ENCODE measurements at regions not wholly inside any gene's neighbourhood (a gene's known extent, or its start where the extent isn't known, plus 50 kb on each side); places are given as distances from the start of the nearest gene placed in this dataset.

- TF ChIP-seq YY1 (tag by site-specific recombination; IDR thresholded peaks at IDR 0.05) (no peak), BCL6B (tag by site-specific recombination; IDR thresholded peaks at IDR 0.05) (no peak), CTCF (tag by site-specific recombination; IDR thresholded peaks at IDR 0.05) (no peak), ZBTB17 (tag by site-specific recombination; IDR thresholded peaks at IDR 0.05) (no peak), PBX3 (CRISPR knock-in tag; IDR thresholded peaks at IDR 0.05) (no peak), ZNF398 (tag by site-specific recombination; IDR thresholded peaks at IDR 0.05) (no peak), ZNF394 (tag by site-specific recombination; IDR thresholded peaks at IDR 0.05; ENCODE audit: borderline replicate concordance) (no peak), ZNF274 (IDR thresholded peaks at IDR 0.05; ENCODE audit: low read length) (no peak), ZNF274 (tag by site-specific recombination; IDR thresholded peaks at IDR 0.05; ENCODE audit: borderline replicate concordance) (no peak), ZNF184 (tag by site-specific recombination; IDR thresholded peaks at IDR 0.05) (no peak), GLI4 (tag by site-specific recombination; IDR thresholded peaks at IDR 0.05) (no peak), ZNF776 (tag by site-specific recombination; IDR thresholded peaks at IDR 0.05; ENCODE audit: borderline replicate concordance) (no peak), ZNF624 (tag by site-specific recombination; IDR thresholded peaks at IDR 0.05) (no peak), ZBTB11 (tag by site-specific recombination; conservative IDR thresholded peaks at IDR 0.05; ENCODE audit: low read depth) (no peak)
These were observed 97.4 kb upstream of the LCLAT1 start for GRCh38 chr2:30349691-30350090.

All from HEK293 (cell line).